GM21526 (cell line): ENCODE measurements at regions not wholly inside any gene's neighbourhood (a gene's known extent, or its start where the extent isn't known, plus 50 kb on each side); places are given as distances from the start of the nearest gene placed in this dataset.
A peak's percentile ranks its signal among the peaks of the same experiment; 100 is the strongest.

Source experiments
- ATAC-seq: cut with Tn5 transposase; IDR thresholded peaks from one replicate; pipeline ENCODE4 v1.9.1; 2021; ENCODE audit warnings: moderate library complexity; ENCODE audit not compliant: unreplicated experiment, low FRiP score

DNA sequence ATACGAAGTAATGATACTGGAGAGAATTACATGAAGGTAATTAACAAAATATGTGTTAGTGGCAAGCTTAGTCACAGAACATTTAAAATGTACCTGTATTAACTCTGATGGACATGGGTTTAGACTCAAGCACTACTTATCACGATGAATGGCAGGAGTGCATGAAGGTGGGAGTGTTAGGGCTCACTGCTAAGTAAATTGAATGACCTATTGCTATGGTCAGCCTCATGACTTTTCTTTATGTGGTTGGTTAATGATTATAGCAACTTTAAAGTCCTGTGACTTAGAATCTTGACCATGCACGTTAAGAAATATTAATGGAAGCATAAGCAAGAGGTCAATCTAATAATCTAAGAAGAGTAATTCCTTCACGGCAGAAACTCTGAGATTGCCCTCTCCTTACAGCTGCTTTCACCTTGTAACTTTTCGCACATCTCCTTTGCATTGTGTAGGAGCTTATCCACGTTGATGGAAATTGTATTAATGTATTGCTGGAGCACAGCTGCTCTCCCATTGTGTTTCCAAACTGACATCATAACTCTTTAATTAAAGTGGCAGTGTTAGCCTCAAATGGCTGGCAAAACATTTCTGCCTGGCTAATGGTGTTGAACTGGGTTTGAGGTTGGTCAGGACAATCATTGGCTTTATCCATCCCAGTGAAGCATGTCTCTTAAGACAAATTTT lies 114.5 kb downstream of the RXFP2 start:
- ATAC-seq = no peak

DNA sequence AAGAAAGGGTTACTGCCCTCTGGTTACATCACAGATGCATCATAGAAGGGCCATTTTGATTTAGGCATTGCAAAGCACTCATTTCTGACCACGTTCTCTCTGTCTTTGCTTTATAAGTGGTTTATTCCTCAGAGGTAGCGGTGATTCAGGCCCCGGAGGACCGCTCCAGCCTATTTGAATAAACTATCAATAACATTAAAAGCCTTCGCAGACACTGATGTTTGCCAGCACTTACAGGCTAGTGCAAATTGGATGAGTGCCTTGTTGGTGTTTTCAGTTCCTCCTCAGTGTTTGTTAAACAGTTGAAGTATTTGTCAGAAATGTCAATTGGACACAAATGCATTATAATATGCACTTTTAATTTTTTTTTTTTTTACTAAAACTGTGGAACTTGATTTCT lies 120.2 kb downstream of the RXFP2 start:
- no peak for ATAC-seq

DNA sequence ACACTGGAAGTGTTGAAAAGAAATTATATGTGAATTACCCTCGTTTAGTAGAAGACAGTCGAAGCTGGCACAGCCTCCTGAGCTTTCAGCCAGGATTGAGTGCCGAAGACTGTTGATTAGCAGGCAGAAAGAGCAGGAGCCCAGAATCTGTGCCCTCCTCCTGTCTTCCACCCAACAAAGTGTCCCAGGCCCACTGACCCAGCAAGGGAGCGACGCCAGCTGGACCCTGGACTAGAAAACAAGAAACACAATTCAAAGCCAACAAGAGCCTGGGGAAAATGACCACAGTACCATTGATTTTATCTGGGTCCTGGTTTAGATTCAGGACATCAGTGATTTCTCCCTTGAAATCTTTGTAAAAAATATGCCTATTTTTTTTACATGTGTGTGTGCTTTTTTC lies 120.7 kb downstream of the RXFP2 start:
- ATAC-seq = no peak

DNA sequence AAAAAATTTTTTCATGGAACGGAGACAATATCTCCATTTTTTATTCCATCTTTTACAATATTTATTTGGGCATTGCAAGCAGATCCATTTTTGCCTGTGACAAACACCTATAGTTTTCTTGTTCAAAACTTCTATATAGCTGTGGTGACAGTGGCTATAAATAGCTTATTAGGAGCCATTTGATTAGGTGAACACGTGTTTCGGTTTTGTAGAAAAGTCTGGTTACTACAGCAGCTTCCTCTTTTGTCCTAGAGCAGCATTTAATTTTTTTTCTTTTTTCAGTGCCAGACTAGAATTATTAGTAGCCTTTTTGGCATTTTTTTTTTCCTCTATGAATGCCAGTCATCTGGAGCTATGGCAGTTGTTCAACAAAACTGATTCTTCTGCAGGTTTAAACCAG lies 123.5 kb downstream of the RXFP2 start:
- peak; percentile 57 for ATAC-seq

DNA sequence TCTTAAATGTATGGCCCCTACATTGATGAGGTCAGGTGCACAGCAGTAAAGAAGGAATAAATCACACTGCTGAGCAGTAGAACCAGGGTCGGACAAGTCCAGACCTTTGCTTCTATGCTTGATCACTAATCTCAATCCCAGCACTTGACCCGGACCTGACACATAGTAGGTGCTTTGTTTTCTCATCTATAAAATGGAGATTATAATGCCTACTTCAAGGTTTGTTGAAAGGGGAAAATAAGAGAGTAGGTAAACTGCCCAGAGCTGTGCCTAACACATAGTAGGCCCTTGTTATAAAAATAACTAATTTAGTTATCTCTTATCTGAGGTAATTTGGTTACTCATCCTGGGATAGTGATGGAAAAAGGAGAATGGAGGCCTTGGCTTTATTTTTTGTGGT lies 125.0 kb downstream of the RXFP2 start:
- ATAC-seq = no peak

DNA sequence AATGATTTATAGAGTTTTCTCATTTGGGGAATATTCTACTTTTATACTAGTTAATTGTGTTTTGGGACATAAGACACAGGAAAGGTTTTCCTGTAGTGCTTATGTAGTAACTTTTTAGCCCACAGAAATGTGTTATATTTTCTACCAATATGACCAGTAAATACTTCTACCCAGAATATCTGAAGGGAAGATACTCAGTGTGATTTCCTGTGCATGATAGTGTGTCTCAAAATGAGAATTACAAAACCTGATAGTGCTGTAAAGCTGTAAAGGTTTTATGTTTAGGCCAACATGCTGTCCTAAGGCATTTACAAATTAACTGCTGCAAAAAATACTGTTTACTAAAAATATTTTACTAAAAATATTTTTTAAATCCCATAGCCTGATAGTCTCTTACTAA lies 126.8 kb downstream of the RXFP2 start:
- no peak for ATAC-seq

DNA sequence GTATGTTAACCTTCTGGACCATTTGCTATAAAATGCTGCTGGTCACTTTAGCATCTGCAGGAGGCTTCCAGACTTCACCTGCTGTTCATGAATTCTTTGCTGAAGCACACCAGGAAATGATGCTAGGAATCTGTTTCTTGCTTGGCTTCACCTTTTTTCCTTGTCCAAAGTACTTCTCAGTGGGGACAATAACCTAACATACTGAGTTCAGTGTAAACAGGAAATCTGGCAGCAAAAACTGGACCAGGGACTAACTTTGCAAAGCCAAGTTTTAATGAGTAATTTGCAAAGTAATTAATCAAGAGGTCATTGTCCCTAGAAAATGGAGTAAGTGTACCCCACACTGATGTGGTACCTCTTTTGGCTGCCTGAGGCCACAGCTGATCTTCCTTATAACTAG lies 128.4 kb downstream of the RXFP2 start:
- ATAC-seq = no peak

DNA sequence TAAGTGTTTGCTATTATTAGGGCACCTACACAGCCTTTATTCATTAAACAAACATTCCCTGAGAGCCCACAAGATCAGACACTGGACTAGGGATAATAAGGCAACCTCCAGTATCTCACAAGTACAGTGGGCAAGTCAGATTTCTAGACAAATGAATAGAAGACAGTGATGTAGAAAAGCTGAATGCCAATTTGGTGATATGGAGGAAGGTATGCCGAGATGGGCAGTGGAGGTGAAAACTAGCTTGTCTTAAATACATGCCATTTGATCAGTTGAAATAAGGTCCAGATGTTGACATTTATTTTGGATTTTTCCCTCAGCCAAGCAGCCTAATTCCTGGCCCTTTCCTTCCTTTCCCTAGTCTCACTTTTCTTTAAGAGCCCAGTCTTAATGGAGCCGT lies 130.3 kb downstream of the RXFP2 start:
- no peak for ATAC-seq

DNA sequence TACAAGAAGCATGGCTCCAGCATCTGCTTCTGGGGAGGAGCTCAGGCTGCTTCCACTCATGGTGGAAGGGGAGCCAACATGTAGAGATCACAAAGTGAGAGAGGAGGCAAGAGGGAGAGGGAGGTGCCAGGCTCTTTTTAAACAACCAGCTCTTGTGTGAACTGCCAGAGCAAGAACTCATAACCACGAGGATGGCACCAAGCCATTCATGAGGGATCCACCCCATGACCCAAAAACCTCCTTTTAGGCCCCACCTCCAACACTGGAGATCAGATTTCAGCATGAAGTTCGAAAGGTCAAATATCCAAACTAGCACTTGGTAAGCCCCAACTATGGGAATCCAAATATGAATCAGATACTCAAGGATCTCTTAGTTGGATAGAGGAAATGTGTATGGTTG lies 131.2 kb downstream of the RXFP2 start:
- no peak for ATAC-seq

DNA sequence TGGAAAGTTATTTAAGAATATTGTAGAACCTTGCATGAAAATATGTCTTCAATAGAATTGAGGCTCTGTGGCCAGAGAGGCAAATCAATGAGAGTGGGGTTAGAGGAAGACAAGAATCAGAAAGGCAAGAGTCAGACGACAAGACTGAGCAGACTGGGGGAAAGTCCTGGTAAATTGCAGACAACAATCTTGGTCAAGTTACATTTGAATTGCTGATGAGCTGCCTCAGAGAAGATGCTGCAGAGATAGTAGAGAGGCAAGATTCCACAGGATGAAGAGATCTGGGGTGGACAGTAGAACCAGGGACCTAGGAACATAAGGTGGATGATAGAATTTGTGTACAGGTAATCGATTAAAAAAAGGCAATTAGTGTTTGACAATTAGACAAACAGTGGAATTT lies 133.8 kb downstream of the RXFP2 start:
- ATAC-seq = no peak

DNA sequence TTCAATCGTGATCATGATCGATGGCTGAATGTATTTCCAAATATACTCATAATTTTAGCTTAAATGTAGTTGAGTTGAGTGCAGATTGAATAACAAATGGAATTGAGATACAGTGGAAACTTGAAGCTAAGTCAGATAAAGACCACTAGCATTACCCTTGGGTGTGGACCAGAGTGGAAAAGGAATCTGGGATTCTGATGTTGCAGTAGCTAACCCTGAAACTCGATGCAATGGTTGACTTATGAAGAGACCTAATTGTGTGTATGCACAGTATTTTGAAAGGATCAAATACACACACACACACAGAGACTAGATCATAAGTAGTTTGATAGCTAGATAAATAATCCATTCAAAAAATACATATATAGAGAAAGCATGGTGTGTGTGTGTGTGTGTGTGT lies 135.8 kb downstream of the RXFP2 start:
- no peak for ATAC-seq

DNA sequence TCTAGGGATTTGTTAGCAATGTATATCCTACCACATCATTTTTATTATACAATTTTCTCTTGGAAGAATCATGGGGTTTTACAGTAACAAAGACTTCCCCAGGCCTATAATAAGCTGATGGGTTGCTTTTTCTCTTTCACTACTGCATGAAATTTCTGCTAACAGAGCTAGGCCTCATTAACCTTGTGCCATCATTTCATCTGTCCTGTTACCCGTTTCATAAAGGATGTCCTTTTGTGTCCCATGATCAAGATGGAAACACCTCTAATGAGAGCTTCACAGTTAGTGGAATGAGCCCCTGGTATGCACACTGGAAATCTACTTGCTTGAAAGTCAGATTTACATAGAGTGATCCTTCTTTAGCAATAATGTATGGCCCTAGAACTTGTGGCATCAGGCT lies 138.7 kb downstream of the RXFP2 start:
- ATAC-seq = no peak

DNA sequence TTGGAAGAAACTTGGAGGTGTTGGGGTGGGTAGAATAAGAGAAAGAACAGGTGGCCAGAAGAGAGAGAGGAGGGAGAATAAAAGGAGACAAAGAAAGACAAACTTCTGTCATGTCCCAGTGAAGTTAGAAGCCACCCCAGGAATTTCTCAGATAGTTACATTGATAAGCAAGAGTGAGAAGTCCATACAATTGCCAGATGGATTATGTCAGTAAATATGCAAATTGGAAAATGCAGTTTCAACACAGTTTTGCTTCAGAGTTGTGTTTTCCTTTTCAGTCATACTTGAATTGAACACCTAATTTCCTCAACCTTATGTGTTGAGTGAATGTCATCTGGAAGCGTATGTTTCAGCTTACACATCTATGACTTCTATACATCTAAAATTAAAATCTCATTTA lies 139.2 kb downstream of the RXFP2 start:
- ATAC-seq = no peak

DNA sequence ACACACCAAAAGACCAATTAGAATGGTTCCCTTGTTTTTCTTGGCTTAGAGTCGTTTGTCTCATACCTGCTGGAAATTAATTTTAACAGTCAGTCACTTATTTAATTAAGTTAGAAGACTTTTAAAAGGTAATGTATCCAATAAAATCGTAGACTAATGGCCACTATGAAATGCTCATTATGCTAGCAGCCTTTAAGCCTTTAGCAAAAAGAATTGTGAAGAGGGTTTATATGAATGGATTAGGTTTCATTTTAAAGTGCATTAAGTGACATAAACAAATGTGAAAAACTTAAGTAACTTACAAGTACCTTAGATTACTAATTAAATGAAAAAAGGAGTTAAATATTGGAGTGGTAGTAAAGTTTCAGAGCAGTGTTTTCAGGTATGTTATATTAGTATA lies 139.6 kb downstream of the RXFP2 start:
- ATAC-seq = no peak

DNA sequence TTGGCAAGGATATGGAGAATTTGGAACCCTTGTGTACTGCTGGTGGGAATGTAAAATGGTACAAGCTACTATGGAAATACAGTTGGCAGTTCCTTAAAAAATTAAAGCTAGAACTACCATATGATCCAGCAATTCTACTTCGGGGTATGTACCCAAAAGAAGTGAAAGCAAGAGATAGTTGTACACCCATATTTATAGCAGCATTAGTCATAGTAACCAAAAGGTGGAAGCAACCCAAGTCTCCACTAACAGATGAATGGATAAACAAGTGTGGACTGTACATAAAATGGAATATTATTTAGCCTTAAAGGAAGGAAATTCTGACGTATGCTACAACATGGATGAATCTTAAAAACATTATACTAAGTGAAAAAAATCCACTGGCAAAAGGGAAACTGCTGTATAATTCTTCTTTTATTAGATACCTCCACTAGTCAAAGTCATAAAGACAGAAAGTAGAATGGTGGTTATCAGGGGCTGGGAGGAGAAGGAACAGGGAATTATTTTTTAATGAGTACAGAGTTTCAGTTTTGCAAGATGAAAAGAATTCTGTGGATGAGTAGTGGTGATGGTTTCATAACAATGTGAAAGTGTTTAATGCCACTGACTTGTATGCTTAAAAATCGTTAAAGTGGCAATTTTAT lies 141.6 kb downstream of the RXFP2 start:
- peak; percentile 49 for ATAC-seq

DNA sequence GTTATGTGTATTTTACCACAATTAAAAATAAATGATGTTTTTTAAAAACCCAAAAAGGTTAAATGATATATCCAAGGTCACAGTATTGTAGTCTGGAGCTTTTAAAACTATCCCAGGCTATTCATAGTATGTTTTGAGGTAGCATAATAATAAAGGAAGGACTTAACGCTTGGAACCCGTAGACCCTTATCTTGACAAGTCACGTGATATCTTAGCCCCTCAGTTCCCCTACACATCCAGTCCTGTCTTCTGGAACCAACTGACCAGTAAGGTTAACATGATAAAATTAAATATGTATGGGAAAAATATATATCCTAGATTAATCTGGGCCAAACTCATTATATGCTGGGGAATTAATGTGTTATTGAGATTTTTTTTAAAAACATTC lies 142.2 kb downstream of the RXFP2 start:
- ATAC-seq = no peak

DNA sequence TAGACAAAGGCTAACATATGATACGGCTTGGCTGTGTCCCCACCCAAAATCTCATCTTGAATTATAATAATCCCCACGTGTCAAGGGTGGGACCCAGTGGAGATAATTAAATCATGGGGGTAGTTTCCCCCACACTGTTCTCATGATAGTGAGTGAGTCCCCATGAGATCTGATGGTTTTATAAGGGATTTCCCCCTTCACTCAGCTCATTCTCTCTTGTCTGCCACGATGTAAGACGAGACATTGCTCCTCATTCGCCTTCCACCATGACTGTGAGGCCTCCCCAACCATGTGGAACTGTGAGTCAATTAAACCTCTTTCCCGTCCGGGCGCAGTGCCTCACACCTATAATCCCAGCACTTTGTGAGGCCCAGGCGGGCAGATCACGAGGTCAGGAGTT lies 143.5 kb downstream of the RXFP2 start:
- ATAC-seq = no peak

DNA sequence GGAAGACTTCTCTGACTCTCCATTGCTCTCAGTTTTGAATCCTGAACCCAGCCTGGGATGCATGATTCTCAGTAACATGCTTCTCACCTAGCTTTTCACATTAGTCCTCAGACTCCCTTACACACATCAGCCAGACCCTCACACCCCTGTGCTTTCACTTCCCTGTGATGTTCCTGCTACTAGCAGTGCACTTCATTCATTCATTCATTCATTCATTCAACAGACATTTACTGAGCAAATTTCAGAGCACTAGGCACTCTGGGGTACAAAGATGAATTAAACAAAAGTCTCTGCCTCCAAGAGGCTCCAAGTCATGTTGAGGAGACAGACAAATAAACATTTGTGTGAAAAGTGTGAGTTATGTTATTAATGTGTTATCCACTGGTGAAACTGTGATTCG lies 145.2 kb downstream of the RXFP2 start:
- ATAC-seq = no peak

DNA sequence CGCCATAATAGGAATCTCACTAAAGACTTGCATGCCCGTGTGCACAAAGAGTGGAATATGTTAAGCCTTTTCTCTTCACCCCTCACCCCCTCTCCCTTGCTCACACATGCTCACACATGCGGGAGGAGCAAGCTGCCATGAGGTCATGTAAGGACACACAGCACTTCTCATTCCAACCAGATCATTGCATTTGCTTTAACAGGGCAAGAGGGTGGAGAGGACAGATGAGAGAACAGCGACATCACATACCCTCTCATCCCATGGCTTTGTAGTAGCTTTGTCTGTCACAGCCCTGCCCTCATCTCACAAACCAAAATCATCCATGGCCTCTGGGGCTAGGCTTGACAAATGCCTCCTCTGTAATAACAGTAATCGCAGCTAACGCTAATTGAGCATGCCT lies 145.6 kb upstream of the FRY start:
- ATAC-seq = no peak

DNA sequence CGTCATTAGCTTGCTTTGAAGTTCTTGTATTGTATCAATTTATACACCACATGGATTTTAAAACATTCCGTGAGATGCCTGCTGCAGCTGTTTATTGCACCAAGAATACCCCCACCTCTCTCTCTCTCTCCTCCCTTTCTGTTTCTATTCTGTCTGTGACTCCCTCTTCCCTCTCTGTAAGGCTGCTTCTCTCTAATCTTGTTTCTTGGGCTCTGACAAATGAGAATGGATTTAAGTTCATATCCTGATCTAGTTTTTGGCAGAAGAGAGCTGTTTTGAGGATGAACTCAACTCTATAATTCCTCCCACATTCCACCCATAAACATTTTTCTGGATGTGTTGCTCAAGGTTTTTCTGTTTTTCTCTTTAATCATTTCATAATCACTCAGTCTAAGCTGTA lies 144.3 kb upstream of the FRY start:
- ATAC-seq = no peak

DNA sequence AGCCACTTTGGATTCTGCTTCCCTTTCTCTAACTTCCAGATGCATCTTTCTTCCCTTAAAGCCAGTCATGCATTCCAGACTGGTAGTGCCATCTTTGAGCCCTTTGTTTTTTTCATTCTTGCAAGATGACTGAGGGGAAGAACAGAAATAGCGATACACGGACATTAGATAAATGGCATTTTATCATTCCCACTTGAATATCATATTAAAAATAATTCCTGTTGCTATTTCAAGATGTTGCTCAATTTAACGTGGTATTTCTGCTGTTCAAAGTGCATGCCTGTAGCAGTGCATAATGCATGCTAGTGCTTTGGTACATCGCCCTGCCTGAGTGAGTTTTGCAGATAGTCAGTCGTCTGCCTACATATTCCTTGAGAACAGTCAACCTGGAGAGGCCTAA lies 140.6 kb upstream of the FRY start:
- ATAC-seq = no peak

DNA sequence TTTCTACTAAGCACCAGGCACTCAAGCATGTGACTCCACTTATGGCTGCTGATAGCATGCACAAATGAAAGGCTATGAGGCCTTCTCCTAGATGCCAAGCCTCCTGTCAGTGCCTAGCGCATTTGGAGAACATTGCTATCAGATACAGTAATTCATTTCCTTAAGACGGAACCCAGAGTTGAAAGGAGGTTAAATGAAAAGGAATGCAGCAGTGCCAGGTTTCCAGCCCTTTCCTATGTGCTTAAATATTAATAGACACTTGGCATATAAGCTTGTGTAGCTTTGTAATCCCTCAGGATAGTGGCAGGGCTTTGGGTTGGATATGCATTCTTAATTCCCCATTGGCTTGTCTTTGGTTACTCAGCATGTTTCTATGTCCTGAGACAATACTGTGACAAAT lies 140.1 kb upstream of the FRY start:
- no peak for ATAC-seq

DNA sequence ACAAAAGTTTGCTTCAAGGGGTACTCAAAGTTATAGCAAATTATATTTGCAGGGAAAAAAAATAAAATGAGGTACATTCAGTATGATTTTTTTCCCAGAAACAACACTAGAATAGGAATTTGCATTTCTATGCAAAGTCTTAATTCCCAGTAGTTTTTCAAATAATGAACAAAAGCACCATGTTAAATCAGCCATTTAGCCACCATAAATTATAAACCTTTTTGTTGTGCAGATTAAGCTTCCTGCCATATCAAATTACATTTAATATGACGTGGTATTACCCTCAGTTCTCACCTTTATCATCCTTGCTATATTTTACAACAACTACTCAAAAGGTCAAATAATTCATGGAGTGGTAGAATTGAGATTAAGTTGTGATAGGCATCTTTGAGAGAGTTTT lies 136.6 kb upstream of the FRY start:
- no peak for ATAC-seq
